HG02981 (cell line): ENCODE measurements at regions not wholly inside any gene's neighbourhood (a gene's known extent, or its start where the extent isn't known, plus 50 kb on each side); places are given as distances from the start of the nearest gene placed in this dataset.
"Not testable (repeated sequence)": the region's sequence is repeated elsewhere in the genome, so short reads cannot be mapped to it uniquely, and the experiment has no call there.

ENCODE experiments used
- ATAC-seq: cut with Tn5 transposase; IDR thresholded peaks from one replicate; pipeline ENCODE4 v1.9.1; 2021; ENCODE audit warnings: mild to moderate bottlenecking, moderate library complexity; ENCODE audit not compliant: unreplicated experiment

DNA sequence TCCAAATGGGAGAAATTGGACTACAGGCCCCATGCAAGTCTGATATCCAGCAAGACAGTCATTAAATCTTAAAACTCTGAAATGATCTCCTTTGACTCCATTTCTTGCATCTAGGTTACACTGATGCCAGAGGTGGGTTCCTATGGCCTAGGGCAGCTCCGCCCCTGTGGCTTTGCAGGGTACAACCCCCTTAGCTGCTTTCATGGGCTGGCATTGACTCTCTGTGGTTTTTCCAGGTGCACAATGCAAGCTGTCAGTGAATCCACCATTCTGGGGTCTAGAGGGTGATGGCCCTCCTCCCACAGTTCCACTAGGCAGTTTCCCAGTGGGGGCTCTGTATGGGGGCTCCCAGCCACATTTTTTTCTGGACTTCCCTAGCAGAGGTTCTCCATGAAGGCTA is 228.5 kb upstream of the ADAMTS3 start:
- no peak for ATAC-seq

DNA sequence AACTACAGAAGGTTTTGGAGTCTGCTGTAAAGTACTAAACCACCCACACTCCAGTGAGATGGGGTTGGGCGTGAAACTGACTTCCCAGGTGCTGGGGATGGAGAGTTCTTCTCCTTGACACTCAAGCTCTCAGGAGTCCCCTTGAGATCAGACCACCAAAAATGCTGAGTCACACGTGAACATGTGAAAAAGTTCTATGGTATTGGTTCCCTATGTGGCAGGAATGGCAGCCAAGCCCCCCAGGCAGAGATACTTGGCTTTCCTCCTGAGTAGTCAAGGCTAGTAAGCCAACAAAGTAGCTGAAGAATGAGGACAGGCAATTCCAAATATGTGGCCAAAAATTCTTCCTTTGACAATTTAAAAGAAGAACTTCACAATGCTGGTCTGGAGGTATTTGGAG is 222.0 kb upstream of the ADAMTS3 start:
- no peak for ATAC-seq

DNA sequence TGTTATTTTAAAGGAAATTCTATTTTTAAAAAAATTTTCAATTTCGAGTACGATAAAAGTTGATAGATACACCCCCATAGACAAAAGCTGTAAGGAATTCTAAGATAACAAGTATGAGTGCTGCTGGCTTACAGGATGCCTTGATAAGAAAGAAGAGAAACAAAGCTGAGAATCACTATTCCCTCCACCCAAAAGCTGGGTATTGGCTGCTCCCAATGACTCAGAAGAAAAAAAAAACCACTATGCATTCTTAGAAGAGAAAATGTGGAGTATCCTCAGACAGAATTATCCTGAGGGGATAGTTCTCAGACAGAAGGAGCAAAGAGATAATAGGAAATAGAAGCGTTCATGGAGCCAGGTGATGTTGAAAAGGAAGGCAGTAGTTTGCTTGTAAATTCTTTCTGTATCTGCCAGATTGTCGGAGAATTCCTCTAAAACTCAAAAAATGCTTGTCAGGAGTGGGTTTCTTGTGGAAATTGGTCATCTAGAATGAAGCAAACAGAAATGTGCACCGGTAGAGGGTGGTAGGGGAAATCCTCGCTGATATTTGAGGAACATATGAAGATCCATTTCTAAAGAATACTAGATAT is 217.5 kb upstream of the ADAMTS3 start:
- ATAC-seq = no peak

DNA sequence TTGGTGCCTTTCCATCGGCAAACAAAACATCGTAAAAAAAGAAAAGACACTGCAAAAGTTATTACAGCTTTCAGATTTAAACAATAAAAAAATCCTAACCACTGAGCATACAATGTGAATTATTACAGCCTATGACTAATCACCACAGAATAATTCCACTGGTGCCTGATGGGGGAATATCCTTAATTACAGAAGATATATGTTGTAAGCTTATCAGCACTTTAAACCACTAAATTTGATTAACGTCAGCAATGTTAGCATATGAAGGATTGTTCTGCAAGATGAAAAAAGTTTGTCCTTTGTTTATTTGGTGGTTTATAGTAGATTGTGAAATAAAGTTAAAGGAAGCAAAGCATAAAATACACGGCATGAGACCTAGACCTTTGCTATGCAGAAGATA is 210.2 kb upstream of the ADAMTS3 start:
- no peak for ATAC-seq

DNA sequence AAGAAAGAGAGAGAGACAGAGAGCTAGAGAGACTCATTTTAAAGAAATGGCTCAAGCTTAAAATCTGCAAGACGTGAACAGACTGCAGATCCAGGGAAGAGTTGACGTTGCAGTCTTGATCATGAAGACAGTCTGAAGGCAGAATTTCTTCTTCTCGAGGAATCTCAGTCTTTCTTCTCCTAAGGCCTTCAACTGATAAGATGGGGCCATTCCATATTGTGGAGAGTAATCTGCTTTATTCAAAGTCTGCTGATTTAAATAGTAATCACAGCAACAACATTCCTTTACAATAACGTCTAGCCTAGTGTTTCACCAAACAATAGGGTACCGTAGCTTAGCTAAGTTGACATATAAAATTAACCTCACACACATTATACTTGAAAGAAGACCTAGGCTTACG is 208.4 kb upstream of the ADAMTS3 start:
- no peak for ATAC-seq

DNA sequence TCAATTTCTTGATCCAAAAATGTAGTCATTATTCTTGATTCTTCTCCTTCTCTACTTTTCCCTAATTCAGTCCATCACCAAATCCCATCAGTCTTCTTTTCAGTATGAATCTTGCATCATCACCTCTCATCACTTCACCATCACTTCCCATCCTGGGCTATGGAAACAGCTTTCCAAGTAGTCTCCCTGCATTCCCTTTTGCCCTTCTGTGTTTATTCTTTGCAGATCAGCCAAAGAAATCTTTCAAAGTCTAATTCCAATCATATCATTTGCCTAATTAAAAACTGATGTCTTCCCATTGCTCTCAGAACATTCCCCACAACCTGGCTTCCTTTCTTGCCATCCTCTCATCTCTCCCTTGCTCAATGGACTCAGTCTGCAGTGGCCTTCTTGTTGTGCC is 201.7 kb upstream of the ADAMTS3 start:
- ATAC-seq = no peak

DNA sequence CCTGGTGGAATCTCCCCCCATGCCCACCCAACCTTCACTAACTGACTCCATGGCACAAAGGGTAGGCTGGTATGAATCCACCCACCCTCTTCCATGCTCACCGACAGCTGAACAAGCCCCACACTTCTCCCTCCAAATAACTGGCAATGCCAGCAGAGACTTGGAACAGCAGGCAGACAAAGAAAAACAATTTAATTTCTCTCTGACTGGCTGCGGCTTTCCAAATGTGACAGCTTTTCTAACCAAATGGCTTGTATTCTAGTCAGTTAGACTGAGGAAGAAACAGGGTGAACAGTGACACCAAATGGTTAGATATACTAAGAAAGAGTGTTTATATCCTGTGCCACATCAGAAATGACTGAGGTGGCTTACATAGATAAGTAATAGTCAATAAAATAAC is 199.3 kb upstream of the ADAMTS3 start:
- ATAC-seq = no peak

DNA sequence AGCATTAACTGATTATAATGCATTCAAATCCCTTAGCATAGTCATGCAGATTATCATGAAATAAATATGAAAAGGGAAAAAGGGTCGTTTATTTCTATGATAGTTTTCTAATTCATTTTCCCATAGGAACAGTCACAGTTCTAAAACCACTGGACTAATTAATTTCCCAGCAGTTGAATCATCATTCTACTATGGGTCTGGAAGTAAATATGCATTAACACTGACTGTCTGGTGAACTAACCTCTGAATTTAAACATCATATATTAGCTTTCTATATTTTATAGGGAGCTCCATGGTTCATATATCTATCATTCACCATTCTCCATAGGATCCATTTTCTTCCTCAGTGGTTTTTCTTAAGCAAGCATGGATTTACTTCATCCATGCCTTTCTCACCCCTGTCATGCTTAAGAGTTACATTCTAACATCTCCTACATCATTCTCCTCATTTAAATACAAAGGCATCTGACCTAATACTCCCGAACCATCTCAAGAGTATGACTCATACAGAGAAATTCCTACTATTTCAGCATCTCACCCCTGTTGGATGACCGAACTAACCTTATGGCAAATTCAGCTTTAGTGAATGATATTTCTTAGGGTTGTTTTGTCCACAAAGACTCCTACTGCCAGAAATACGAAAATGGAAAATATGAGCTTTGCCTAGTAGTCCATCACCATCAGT is 198.7 kb upstream of the ADAMTS3 start:
- no peak for ATAC-seq

DNA sequence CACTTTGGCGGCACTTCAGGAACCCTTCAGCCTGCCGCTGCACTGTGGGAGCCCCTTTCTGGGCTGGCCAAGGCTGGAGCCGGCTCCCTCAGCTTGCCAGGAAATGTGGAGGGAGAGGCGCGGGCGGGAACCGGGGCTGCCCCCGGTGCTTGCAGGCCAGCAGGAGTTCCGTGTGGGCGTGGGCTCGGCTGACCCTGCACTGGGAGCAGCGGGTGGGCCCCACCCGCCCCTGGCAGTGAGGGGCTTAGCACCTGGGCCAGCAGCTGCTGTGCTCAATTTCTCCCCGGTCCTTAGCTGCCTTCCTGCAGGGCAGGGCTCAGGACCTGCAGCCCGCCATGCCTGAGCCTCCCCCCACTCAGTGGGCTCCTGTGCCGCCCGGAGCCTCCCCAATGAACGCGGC is 196.8 kb upstream of the ADAMTS3 start:
- not testable (repeated sequence) for ATAC-seq

DNA sequence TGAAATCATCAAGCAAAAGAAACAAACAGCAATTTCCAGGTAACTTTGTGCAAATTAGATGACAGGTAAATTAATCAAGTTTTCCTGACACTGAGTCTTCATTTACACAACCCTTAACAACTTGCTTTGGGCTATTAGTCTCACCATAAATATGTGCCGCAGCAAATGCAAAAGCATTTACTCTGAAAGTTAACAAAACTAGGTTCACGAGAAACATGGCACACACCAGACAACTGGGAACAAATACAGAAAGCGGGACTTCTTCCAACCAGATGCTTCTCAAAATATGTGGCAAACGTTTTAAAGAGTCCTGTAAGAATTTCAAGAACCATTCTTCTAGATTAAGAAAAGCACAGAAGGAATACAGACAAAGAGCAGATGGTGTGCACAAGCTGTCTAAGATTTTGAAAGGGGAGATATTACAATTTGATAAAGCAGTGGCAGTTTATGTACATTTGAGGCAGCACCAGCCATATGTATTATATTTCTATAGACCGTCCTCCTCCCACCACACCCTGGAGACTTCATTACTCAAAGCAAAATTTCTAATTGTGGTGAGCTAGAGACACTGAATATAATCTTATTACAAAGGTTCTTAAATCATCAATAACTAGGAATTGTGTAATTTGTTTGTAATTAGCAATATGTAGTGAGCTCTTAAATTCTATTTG is 192.5 kb upstream of the ADAMTS3 start:
- ATAC-seq = no peak

DNA sequence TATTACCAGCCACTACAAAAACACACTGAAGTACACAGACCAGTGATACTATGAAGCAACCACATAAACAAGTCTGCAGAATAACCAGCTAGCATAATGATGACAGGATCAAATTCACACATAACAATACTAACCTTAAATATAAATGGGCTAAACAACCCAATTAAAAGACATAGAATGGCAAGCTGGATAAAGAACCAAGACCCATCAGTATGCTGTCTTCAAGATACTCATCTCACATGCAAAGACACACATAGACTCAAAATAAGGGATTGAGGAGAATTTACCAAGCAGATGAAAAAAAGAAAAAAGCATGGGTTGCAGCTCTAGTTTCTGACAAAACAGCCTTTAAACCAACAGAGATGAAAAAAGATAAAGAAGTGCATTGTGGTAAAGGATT is 184.4 kb upstream of the ADAMTS3 start:
- ATAC-seq = not testable (repeated sequence)

DNA sequence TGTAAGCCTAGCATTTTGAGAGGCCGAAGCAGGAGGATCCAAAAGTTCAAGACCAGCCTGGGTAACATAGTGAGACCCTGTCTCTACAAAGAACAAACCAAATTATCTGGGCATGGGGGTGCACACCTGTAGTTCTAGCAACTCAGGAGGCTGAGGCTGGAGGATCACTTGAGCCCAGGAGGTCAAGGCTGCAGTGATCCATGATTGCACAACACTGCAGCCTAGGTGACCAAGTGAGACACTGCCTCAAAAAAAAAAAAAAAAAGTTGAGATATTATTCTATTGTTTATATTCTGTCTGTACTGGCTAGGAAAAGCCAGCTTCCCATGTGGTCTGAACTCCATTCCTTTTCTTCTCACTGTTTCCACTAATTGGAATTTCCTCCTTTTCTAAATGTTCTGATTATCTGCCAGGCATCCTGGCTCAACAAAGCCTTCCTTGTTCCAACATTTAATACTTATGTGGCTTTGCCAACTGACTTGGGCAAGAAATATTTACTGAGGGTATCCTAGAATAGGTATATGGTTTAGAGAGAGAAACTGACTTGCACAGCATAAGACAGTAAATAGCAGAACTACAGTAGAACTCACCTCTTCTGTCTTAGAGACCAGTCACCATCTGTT is 175.2 kb upstream of the ADAMTS3 start:
- ATAC-seq = no peak

DNA sequence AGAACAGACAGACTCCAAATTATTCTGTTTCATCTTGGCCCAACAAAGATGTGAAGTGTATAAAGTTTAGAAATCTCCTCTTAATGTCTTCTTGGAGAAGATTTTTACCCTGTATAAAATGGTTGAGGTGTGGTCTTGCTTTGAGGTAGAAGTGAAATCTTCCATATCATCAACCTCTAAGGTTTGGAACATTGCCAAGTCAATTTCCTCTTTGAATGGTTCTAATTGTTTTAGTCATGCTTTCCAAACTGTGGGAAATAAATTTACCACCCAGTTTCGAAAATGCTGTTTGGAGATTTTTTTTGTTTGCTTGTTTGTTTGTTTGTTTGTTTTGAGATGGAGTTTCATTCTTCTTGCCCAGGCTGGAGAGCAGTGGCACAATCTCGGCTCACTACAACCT is 174.1 kb upstream of the ADAMTS3 start:
- ATAC-seq = no peak

DNA sequence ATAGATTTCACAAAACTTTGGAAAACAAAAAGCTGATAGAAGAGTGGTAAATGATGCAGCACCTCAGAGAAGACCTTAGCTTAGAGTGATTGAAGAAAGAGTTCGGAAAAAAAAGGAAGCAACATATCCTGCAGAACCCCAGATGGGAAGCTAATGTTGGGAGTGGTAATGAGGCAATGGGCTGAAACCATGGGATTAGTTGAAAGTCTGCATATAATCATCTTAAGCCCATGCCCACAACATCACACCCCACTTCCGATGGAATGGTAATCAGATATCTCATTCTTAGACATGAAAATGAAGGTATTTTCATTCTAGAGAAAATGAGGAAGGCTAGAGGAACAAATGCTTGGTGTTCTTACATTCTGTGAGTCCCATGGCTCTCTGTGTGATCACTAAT is 146.3 kb upstream of the ADAMTS3 start:
- no peak for ATAC-seq

DNA sequence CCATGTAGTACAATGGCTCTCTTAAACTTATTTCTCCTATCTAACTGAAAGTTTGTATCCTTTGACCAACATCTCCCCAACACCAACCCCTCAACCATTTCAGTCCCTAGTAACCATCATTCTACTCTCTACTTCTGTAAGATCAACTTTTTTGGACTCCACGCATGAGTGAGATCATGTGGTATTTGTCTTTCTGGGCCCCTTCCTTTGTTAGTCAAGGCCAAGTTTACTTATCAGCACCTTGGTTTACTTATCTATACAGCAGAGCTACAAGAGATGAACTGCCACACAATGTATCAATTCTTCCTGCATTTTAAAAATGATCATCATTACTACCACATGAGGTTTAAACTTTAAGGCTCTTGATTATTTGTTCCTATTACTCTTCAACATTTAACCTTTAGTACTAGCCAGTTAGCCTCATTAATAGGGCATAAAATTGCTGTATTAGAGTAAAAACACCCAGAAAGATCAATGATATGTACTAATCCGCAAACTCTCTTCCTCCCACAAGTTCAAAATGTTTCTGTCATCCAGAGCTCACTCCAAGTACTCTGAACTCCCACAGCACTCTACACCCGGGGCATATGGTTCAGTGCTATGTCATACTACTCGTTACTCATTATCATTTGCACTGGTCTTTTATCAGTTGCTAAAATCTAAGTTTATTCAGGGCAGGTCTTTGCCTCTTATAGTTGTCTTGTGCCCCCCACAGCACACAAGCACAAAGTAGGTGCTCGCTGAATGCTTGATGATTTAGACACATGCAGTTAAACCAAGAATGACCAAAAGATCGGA is 145.7 kb upstream of the ADAMTS3 start:
- no peak for ATAC-seq

DNA sequence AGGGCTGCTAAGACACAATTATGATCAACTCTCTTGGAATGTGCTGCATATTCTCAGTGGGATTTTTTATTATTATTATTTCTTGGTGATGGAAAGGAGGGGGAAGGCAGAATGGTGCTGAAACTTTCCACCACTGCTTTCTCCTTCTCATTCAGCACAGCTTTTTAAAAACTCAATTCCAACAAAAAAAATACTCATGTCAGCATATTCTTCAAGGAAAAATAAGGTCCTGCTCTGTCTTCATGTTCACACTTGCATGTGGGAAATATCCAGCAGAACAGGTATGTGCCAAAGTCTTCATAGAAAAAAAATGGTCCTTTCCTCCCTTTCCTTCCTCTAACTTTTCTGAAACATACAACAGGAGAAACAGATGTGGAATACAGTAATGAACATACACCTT is 144.0 kb upstream of the ADAMTS3 start:
- no peak for ATAC-seq

DNA sequence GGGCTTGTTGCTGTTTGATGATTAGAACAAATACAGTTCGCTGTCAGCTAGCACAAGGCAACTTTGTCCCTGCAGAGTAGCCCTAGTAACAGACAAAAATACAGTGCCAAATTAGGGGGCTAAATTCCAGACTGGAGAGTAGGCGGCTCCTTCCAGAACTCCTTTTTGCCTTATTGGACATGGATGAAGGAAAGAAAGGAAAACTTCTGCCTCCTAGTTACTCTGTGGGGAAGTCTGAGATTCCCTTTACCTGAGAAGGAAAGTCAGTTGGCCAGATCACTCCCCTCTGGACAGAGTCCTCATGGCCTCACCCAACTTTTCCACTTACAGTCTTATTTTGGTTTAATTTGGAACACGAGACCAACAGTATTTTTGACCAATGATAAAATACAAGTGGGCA is 140.5 kb upstream of the ADAMTS3 start:
- ATAC-seq = no peak

DNA sequence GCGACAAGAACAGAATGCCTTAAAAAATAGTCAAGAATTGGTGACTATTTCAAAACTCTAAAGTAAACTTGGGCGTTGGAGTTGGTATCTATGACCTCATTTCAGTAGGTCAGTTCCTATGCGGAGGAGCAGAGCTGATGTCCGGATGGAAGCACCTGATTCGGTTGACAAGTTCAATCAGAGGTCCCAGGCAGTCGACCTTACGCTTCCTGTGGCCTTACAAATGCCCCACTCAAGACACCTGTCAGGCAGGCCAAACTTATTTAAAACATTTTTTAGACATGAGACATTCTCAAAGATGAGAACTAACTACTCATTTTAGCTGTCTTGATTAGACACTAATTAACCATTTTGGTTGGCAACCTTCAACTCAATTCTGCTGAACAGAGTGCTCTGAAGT is 137.7 kb upstream of the ADAMTS3 start:
- ATAC-seq = no peak

DNA sequence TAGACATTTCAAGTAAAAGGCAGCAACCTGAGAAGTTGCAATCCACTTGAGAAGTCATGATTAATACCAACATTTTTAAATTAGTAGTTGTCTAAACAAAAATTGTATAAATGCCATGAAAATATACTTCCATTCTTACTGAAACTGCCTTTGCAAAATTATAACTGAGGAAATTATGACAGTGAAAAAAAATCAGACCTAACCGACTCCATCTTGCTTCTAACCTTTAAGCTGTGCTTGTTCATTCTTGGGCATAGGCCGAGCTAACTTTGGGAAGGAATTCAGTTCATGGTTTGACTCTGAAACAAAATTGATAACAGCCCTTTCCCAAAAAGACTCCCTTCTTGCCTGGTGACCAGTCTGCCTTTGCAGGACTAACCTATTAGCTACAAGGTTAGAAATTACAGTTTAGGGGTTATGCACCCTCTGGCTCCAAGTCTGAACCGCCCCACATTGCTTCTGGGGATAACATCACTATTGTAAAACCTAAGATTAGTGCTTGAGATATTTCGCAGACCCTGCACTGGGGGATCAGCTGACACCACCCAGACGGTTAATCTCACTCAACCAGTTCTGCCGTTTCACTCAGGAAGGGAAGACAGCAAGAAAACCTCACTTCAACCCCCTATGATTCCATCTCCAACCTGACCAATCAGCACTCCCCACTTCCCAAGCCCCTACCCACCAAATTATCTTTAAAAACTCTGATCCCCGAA is 136.1 kb upstream of the ADAMTS3 start:
- not testable (repeated sequence) for ATAC-seq

DNA sequence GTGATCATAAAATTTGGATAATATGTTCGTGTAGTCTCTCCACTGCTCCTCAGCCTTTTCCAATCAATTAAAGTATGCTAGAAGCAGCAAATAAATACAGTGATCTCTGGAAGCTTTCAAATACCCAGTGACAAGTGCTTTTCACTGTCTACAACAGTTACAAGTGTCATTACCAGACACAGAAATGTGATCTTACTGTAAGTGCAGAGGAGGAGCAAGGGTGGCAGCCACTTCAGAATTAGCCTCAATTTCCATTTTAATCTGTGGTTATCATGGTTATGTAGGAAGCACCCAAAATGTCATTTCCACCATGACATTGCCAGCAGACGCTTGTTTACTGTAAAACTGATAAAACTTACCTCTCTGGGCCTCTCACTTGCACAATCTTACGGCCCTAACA is 133.9 kb upstream of the ADAMTS3 start:
- ATAC-seq = no peak
